ENCODE measurements at regions not wholly inside any gene's neighbourhood (a gene's known extent, or its start where the extent isn't known, plus 50 kb on each side); places are given as distances from the start of the nearest gene placed in this dataset.

DNA sequence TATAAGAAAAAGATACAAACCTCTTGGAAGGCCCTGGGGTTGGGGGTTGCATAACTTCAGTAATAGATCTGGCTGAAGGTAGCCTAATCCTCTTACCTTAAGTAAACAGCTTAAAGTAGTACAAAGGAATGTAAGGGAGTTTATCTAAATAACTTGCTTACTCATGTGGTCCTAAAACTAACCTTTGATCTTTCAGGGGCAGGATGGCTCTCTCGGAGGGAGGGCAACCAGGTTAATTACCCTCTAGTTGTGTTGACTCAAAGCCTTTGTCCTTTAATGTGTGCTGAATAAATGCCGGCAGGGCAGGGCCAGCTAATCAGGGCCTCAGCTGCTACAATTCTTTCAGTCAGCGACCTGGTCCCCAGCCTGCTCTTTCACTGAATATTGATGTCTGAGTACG, 822.0 kb upstream of the SLIT2 start:
- DNase-seq (ENCODE audit: low read depth): no peak

DNA sequence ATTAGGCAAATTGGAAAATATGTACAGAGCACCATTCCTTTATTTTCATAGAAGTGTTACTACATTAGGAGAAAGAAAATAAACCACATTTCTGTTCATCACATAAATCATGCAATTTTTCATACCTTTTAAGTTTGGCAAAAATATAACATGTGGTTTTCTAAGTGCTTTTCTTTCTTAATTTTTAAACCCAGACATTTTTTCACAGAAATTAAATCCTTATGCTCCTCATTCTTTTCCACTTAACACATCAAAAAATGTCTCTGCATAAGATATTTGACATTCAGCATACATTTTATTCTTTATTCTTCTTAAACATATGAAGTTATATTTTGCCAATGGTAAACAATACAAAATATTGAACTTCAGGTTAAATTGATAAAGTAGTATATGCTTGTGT, 826.6 kb upstream of the SLIT2 start:
- no peak for DNase-seq (ENCODE audit: low read depth)

DNA sequence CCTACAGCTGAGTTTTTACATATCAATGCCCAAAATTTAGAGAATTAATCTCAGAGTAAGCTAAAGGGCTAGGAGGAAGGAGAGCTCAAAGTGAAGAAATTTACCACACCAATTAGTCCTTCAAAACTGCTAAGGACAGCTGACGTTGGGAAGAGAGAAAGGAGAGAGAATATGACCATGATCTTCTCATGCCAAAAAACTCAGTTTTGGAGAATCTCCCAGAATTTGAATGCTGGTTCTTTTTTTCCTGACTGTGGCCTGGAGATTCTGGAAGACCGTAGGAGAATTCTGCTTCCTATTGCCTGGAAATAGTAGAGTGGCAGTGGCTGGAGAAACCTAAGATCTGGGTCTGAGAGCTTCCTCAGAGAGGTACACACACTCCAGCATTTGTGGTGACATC, 834.4 kb upstream of the SLIT2 start:
- no peak for DNase-seq (ENCODE audit: low read depth)

DNA sequence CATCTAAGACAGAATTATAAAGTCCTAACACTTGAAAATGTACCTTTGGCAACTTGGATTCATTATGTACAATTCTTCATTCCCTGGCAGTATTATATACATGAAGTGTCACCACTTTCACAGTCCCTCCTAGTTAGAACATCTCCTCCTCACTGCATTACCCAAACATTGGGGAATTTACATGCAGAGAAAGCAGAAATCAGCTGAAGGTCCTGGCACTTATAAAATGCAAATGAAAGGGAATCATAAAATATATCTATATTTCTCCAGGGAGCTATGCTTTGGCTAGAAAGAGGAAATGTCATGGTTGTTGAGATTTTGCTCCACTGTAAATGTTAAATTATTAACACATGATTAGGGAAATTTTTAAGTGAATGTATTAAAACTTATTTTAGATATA, 835.6 kb upstream of the SLIT2 start:
- no peak for DNase-seq (ENCODE audit: low read depth)

DNA sequence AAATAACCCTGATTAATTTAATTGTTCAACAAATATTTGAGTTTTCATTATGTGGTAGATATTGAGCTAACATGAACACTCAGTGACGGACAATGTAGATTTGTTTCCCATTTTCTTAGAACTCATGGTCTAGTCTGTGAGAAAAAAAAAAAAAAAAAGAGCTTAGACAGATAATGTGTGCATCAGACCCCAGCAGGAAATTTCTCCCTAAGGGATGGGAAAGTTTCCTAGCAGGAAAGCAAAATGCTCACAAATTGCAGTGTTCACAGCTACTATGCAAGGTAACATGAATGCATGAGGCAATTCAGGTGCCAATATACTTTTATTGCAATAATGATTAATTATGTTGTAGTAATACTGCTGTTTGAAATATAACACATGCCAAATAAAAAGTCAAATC, 843.2 kb upstream of the SLIT2 start:
- no peak for DNase-seq (ENCODE audit: low read depth)

DNA sequence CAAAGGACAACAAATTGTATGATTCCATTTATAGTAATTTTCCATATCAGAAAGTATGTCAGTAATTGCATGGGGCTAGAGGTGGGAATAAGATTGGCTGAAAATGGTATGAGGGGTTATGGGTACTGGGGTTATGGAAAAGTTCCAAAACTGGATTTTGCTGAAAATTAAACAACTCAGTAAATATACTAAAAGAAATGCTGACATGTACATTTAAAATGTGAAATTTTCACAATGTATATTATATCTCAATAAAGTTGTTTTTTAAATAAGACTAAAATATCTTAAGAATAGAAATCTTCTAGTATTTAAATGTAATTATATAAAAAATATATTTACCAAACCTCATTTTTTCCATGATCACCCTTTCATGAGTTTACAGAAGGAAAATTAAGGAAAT, 844.9 kb upstream of the SLIT2 start:
- DNase-seq (ENCODE audit: low read depth): no peak

DNA sequence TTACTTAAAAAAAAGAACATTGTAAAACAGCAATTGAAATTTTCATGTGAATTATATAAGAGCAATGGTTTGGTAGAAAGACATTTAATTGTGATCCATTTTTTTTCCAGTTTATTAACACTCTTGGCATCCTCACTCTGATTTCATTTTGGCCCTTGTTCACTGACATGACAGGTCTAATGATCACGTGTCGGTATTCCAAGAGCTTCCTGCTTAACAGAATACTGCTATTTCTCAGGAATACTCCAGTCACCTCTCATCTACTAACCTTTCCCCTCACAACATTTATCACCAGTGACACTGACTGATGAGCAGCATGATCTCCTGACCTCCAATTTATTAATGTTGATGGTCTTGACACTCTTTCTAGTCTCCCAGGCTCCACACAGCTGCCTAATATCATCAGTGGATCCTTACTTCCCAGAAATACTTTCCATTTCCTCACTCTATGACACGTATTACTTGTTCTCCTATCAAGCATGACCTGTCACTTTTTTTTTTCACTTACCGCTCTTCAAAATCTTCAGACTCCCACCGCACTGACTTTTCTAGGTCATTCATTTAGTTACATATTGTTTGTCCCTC, 847.8 kb upstream of the SLIT2 start:
- DNase-seq (ENCODE audit: low read depth): no peak

DNA sequence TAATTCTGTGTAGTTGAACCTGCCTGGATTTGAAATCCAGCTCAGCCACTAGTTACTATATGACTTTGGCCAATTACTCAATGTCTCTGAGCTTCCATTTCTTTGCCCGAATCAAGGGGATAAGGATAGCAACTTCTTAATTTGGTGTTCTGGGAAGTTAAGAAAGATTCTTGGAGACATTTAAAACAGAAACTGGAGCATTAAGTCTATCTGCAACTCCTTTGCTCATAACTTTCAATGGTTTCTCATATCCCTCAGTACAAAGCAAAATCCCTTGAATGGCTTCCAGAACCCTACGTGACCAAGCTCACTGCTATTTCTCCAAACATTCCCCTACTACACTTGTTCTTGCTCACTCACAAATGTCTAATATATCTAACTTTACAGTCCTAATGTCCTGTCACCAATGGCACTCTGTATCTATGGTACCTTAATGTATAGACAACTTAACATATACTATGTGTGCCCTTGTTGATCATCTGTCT, 849.1 kb upstream of the SLIT2 start:
- DNase-seq (ENCODE audit: low read depth): no peak

DNA sequence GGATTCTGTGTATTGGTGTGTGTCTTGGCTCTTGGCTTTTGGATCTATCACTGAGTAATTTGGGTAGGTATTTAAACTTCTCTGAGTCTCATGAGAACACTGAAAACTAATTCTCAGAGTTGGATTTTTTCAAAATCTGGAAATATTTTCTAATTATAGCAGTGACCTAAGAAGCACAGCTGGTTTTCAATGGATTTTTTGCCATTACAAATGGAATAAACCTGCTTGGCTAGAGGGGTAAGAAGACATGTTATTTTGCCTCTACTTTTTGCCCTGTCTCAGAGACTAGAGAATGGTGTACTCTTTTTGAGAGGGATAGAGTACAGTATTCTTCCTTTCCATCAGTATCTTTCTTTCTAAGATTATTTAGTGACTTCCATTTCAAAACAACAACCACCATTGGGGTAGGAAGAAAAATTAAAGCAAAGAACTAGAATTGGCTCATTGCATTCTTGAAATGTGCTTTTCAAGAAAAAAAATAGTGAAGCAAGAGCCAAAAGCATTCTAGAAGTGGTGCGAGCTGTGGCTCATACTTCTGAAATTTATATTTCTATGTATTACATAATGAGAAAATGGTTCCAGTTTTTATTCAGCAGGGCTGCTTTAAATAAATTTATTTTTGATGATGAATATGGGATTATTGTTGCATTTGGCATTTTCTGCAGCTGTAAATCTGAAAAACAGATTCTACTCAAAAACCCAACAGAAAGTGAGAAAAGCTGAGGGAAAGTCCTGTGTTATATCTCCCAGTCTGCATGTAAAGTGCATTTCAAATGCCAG, 850.2 kb upstream of the SLIT2 start:
- DNase-seq (ENCODE audit: low read depth): no peak

DNA sequence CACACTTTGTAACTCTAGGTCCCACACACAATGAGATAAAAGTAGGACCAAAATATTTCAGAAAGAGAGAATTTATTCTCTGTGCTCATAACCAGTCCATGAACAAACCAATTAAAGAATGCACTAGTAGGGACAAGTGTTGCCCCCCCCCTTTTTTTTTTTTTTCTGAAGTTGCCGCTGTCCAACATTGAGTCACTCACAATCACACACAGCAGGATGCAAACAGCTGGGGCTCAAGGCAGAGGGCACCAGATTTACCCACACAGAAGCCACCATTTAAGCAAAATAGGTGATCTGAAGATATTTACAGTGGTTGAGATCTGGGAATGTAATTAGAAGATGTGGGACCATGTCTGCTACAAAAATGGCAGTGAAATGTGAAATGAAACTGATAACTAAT, 850.9 kb upstream of the SLIT2 start:
- DNase-seq (ENCODE audit: low read depth): peak; percentile 10

DNA sequence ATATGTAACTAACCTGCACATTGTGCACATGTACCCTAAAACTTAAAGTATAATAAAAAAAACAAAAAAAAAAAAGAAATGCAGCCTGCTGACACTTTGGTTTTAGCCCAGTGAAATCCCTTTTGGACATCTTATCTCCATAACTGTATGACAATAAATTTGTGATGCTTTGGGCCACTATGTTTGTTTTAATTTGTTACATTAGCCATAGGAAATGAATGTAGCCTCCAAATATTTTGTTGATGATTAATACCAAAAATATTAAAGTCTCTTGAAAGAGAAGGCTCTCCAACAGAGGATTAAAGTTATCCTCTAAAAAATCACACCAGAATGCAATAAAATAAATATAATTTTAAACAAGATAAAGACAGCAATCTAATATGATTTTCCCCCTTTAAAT, 852.7 kb upstream of the SLIT2 start:
- no peak for DNase-seq (ENCODE audit: low read depth)

DNA sequence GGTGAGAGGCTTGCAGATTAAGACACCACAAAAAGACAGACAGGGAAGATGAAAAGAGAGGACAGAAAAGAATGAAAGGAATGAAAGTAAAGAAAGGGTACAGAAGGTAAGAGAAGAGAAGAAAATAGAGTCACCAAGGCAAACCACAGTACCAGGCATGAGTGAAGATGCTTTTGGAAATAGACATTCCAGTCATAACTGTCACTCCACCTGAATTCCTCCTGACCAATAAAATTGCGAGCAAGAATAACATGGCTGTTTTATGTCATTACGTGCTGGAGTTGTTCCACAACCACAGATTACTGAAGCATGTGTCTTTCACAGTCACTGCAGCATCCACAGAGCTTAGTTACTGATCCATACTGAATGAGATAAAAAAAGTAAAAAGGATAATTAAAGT, 864.9 kb upstream of the SLIT2 start:
- DNase-seq (ENCODE audit: low read depth): no peak

DNA sequence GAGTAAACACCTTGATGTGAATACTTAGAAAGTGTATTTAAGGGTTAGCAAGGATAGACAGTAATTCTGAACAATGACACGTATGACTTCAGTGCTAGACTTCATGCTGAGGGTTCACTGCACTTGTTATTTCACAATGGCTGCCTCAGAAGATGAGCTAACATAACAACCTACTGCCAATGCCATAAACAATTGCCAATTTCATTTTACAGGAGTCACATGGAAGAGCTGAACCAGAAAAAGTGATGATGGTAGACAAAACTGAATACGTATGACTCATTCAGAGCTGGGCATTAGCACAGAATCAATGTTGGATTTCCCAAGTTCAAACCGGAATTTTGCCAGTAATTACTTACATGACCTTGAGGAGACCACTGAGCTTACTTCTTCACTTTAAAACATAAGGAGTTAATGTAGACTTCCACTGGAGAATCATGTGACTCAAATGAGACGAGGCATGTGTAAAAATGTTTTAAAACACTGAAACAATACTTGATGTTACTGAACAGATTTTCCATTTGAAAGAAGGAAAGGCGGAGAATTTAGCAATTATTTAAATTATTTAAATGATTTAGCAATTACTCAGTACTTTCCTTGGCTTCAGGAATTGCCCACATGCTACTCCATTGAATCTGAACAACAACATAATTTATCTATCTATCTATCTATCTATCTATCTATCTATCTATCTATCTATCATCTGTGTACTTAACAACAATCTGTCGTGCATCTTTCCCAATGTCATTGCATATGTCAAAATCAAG, 868.5 kb upstream of the SLIT2 start:
- peak; percentile 38 for DNase-seq (ENCODE audit: low read depth)

DNA sequence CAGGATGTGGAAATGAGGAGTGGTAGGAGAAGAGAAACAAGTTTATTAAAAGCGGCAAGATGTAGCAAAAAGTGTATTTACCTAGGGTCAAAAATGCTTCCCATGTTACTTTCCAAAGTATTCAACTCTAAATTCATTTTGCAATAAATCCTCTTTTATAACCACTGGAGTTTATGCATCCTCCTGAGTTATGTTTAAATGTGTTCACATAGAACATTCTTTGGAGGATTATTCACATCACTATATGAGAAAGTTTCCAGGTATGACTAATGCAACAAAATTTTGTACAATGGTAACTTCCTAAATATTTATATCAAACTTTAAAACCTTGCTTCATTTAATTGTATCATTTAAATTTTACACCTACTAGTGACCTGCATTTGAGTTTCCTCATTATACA, 870.6 kb upstream of the SLIT2 start:
- DNase-seq (ENCODE audit: low read depth): peak; percentile 32

DNA sequence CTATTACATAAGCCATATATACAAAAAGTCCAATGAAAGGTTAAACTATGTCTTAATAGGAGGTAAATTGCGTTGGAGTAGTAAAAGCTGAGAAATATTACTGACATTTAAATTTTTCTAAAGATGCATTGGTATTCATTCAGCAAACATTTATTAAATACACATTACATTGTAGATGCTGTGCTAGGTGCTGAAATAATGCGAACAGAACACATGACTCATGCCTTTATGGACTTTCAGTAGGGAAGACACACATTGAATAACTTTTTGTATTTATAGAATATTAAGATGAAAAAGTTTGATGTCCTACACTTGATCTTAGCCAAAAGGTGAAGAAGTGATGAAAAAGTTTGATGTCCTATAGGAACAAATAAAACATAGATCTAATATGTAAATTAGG, 871.1 kb upstream of the SLIT2 start:
- no peak for DNase-seq (ENCODE audit: low read depth)

DNA sequence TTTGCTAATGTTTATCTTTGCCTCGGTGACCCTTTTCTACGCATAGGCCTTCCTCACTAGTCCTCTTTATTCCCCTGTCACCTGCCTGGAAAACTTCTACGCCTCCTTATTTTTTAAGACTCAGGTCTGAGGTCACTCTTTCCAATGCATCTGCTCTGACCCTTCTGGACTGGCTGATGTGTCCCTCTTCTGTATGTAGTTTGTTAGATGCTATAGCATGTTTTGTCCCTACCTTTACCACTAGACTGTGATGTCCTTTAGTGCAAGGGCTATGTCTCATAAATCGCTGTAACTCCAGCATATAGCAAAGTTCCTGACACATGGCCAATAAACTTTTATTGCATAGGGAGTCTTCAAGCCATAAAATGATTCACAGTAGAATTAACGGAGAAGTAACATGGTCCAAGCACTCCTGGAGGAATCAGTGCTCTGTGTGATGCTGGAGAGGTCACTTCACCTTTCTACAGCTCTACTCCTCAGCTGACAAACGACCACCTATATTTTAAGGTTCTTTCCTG, 872.5 kb upstream of the SLIT2 start:
- DNase-seq (ENCODE audit: low read depth): no peak

DNA sequence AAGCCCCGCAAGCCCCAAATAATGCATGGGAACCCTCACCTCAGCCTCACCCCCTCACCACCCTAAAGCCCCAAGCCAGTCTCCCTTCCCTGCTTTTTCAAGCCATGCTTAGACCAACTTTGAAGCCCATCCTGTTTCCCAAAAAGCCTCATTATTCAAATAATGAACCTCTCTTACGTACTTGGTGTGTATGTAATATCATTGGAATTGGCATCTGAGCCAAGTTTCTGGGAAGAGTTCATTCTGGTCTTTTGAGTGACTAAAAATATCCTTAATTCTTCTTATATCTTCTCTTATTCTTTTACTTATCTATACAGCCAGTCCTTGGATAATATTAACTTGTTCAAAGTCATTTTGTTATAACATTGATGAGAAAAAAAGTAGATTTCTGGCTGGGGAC, 875.8 kb upstream of the SLIT2 start:
- DNase-seq (ENCODE audit: low read depth): no peak

DNA sequence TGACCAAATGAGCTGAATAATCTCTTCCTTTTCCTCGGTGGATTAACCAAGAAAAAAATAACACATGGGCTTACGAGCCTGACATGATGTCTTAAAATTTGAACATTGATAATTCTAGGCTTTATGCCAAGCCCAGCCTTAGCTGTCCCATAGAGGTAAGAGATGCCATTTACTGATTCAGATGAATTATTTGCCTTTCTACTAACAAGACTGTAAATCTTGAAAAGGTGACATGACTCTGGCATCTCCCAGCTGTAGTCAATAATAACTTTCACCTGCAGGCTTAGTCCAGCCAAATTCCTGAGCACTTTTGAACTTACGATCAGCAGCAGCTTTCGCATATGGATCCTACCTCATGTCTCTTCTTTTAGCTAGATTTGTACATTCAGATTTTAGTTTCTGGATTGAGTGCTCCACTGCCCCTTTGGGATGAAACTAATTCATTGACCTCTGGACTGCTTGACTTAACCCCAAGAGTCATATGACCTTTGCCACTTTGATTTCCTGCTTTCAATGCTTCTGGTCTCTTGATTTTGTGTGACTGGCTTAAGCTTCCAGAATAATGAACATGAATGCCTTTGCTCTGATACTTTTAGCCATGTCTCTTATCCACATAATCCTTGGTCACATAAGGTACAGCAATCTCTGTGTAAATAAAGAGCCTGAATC, 876.4 kb upstream of the SLIT2 start:
- no peak for DNase-seq (ENCODE audit: low read depth)

DNA sequence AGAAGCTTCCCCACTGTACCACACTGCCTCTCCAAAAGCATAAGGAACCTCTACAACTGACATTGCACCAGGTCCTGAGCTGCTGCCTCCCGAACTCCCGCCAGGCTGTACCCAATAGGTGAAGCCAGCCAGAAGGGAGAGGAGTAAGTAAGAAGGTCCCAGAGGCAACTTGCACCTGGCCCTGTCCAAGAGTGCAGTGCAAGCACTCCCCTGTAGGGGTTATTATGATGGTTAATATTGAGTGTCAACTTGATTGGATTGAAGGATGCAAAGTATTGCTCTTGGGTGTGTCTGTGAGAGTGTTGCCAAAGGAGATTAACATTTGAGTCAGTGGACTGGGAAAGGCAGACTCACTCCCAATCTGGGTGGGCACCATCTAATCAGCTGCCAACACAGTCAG, 879.3 kb upstream of the SLIT2 start:
- DNase-seq (ENCODE audit: low read depth): no peak

DNA sequence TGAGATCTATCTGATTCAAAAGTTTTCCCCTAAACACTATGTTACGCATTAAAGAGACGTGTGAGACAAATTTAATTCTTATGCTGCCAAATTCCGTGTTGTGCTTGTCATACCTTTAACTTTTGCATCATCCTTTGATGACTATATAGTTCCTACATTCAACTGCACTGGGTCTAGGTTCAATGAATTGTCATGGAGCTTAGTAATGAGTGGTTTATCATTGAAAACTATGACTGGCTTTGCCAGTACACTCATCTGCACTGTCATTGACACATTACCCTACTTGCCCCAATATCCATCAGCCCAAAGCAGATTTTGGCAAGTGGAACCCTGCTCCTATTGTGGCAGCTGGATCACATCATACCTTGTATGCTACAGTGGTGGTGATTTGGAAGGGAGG, 882.9 kb upstream of the SLIT2 start:
- DNase-seq (ENCODE audit: low read depth): no peak

DNA sequence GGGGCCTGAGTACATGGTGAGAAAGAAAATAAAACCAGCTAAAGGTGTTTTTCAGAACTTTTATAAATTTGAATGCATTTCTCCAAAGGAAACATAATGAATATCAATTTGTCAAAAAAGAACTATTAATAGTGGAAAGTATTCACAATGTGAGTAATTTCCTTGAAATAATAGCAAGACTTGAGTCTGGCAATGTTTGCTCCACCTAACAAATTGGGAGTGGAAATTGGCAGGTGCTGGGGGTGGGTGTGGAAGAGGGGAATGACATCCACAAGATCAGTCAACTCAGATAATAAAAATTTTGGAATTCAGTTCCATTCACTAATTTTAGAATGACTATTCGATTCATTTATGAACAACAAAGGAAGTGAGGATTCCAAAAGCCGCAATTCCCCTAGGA, 884.8 kb upstream of the SLIT2 start:
- DNase-seq (ENCODE audit: low read depth): no peak

DNA sequence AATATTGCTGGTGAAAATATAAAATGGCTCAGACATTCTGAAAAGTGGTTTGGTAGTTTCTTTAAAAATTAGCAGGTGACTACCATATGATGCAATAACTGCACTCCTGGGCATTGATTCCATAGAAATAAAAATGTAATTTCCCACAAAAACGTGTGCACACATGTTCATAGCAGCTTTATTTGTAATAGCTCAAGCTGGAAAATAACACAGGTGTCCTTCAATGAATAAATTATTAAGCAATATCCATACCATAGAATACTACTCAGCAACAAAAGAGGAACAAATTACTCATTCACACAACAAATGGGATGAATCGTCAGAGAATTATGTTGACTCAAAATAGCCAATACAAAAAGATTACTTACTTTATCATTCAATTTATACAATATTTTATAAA, 893.7 kb upstream of the SLIT2 start:
- no peak for DNase-seq (ENCODE audit: low read depth)
